ENCODE measurements at regions not wholly inside any gene's neighbourhood (a gene's known extent, or its start where the extent isn't known, plus 50 kb on each side); places are given as distances from the start of the nearest gene placed in this dataset.
"Not testable (repeated sequence)": the region's sequence is repeated elsewhere in the genome, so short reads cannot be mapped to it uniquely, and the experiment has no call there.

DNA sequence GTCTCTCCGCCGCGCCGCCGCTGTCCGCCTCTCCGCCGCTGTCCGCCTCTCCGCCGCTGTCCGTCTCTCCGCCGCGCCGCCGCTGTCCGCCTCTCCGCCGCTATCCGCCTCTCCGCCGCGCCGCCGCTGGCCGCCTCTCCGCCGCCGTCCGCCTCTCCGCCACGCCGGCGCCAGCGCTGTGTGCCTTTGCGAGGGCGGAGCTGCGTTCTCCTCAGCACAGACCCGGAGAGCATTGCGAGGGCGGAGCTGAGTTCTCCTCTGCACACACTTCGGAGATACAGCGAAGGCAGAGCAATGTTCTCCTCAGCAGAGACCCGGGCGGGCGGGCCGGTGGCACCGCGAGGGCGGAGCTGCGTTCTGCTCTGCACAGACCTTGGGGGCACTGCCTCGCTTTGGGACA, 327.4 kb upstream of the PLGLB1 start:
- DNase-seq (ENCODE audit: low read depth in 2 of 2) = not testable (repeated sequence)

- DNase-seq (ENCODE audit: low read depth in 2 of 2) = not testable (repeated sequence)
Measured at GRCh38 chr2:87352178-87352934, 330.7 kb upstream of the PLGLB1 start.

DNA sequence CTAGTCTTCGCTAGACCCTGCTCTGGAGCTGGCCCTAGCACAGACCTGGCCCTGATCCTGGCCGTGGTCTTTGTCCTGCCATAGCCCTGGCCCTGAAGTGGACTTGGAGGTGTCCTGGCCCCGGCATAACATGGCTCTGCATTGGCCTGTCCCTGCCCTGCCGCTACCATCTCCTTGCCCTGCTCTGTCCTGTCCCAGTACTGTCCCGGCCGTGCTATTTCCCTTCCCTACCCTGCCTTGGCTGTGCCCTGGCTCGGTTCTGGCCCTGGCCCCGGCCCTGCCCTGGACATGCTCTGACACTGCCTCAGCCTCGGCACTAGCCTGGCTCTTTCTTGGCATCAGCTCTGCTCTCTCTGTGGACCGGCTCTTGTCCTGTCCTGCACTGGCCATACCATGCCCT, 331.8 kb upstream of the PLGLB1 start:
- not testable (repeated sequence) for DNase-seq (ENCODE audit: low read depth in 2 of 2)

GRCh38 chr2:87354102-87354501, 332.5 kb upstream of the PLGLB1 start:
- not testable (repeated sequence) for DNase-seq (ENCODE audit: low read depth in 2 of 2)

DNA sequence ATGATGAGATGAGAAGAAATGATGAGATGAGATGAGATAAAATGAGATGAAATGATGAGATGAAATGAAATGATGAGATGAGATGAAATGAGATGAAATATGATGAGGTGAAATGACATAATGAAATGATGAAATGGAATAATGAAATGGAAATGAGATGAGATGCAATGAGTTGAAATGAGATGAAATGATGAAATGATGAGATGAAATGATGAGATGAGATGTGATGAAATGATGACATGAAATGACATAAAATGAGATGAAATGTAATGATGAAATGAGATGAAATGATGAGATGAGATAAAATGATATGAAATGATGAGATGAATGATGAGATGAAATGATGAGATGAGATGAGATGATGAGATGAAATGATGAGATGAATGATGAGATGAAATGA, 338.6 kb upstream of the PLGLB1 start:
- not testable (repeated sequence) for DNase-seq (ENCODE audit: low read depth in 2 of 2)

DNA sequence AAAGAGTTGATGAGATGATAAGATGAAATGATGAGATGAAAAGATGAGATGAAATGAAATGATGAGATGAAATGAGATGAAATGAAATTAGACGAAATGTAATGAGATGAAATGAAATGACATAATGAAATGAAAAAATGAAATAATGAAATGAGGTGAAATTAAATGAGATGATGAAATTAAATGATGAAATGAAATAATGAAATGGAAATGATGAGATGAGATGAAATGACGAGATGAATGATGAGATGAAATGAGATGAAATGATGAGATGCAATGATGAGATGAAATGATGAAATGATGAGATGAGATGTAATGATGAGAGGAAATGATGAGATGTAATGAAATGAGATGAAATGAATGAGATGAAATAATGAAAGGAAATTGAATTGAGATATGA, 339.3 kb upstream of the PLGLB1 start:
- DNase-seq (ENCODE audit: low read depth in 2 of 2) = not testable (repeated sequence)

DNA sequence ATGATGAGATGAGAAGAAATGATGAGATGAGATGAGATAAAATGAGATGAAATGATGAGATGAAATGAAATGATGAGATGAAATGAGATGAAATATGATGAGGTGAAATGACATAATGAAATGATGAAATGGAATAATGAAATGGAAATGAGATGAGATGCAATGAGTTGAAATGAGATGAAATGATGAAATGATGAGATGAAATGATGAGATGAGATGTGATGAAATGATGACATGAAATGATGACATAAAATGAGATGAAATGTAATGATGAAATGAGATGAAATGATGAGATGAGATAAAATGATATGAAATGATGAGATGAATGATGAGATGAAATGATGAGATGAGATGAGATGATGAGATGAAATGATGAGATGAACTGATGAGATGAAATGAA, 340.2 kb upstream of the PLGLB1 start:
- not testable (repeated sequence) for DNase-seq (ENCODE audit: low read depth in 2 of 2)

GRCh38 chr2:87364379-87364778, 342.7 kb upstream of the PLGLB1 start:
- not testable (repeated sequence) for DNase-seq (ENCODE audit: low read depth in 2 of 2)

DNA sequence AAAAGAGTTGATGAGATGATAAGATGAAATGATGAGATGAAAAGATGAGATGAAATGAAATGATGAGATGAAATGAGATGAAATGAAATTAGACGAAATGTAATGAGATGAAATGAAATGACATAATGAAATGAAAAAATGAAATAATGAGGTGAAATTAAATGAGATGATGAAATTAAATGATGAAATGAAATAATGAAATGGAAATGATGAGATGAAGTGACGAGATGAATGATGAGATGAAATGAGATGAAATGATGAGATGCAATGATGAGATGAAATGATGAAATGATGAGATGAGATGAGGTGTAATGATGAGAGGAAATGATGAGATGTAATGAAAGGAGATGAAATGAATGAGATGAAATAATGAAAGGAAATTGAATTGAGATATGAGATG, 343.4 kb upstream of the PLGLB1 start:
- not testable (repeated sequence) for DNase-seq (ENCODE audit: low read depth in 2 of 2)

- not testable (repeated sequence) for DNase-seq (ENCODE audit: low read depth in 2 of 2)
Measured at GRCh38 chr2:87386063-87386560, 361.8 kb upstream of the PLGLB2 start.

DNA sequence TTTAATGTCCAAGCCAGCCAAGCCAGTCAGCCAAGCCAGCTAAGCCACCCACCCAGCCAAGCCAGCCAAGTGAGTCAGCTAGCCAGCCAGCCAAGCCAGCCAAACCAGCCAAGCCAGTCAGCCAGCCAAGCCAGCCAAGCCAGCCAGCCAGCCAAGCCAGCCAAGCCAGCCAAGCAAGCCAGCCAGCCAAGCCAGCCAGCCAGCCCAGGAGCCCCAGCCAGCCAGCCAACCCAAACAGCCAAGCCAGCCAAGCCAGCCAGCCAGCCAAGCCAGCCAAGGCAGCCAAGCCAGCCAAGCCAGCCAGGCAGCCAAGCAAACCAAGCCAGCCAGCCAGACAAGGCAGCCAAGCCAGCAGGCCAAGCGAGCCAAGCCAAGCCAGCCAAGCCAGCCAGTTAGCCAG, 352.1 kb upstream of the PLGLB2 start:
- not testable (repeated sequence) for DNase-seq (ENCODE audit: low read depth in 2 of 2)

DNA sequence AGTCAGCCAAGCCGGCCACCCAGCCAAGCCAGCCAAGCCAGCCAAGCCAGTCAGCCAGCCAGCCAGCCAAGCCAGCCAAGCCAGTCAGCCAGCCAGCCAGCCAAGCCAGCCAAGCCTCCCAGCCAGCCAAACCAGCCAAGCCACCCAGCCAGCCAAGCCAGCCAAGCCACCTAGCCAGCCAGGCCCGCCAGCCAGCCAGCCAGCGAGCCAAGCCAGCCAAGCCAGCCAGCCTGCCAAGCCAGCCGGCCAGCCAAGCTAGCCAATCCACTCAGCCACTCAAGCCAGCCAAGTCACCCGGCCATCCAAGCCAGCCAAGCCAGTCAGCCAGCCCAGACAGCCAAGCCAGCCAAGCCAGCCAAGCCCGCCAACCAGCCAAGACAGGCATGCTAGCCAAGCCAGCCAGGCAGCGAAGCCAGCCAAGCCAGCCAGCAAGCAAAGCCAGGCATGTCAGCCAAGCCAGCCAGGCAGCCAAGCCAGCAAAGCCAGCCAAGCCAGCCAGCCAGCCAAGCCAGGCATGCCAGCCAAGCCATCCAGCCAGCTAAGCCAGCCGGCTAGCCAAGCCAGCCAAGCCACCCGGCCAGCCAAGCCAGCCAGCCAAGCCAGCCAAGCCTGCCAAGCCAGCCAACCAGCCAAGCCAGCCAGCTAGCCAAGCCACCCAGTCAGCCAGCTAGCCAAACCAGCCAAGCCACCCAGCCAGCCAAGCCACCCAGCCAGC, 351.2 kb upstream of the PLGLB2 start:
- DNase-seq (ENCODE audit: low read depth in 2 of 2) = not testable (repeated sequence)

GRCh38 chr2:87397276-87398065, 350.4 kb upstream of the PLGLB2 start:
- not testable (repeated sequence) for DNase-seq (ENCODE audit: low read depth in 2 of 2)

DNA sequence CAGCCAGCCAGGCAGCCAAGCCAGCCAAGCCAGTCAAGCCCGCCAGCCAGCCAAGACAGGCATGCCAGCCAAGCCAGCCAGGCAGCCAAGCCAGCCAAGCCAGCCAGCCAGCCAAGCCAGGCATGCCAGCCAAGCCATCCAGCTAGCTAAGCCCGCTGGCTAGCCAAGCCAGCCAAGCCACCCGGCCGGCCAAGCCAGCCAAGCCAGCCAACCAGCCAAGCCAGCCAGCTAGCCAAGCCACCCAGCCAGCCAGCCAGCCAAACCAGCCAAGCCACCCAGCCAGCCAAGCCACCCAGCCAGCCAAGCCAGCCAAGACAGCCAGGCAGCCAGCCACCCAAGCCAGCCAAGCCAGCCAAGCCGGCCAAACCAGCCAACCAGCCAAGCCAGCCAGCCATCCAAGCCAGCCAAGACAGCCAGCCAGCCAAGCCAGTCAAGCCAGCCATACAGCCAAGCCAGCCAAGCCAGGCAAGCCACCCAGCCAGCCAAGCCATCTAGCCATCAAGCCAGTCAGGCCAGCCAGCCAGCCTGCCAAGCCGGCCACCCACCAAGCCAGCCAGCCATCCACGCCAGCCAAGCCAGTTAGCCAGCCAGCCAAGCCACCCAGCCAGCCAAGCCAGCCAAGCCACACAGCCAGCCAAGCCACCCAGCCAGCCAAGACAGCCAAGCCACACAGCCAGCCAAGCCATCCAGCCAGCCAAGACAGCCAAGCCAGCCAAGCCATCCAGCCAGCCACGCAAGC, 349.2 kb upstream of the PLGLB2 start:
- DNase-seq (ENCODE audit: low read depth in 2 of 2) = not testable (repeated sequence)

- no peak for DNase-seq (ENCODE audit: low read depth in 2 of 2)
Measured at GRCh38 chr2:87401726-87402345, 346.1 kb upstream of the PLGLB2 start.

- DNase-seq (ENCODE audit: low read depth in 2 of 2) = no peak
Measured at GRCh38 chr2:87403893-87404175, 344.1 kb upstream of the PLGLB2 start.

DNA sequence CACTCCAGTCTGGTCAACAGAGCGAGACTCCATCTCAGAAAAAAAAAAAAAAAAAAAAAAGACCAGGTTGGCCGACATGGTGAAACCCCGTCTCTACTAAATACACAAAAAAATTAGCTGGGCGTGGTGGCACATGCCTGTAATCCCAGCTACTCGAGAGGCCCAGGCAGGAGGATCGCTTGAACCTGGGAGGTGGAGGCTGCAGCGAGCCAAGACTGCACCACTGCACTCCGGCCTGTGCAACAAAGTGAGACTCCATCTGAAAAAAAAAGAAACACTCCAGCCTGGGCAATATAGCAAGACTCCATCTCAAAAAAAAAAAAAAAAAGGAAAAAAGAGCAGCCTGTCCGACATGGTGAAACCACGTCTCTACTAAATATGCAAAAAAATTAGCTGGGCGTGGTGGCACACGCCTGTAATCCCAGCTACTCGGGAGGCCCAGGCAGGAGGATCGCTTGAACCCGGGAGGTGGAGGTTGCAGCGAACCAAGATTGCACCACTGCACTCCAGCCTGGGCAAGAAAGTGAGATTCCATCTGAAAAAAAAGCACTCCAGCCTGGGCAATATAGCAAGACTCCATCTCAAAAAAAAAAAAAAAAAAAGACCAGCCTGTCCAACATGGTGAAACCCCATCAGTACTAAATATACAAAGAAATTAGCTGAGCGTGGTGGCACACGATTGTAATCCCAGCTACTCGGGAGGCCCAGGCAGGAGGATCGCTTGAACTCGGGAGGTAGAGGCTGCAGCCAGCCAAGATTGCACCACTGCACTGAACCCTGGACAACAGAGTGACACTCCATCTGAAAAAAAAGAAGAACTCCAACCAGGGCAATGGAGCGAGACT, 343.3 kb upstream of the PLGLB2 start:
- not testable (repeated sequence) for DNase-seq (ENCODE audit: low read depth in 2 of 2)

- not testable (repeated sequence) for DNase-seq (ENCODE audit: low read depth in 2 of 2)
Measured at GRCh38 chr2:87405531-87406216, 342.2 kb upstream of the PLGLB2 start.

GRCh38 chr2:87406406-87407175, 341.3 kb upstream of the PLGLB2 start:
- DNase-seq (ENCODE audit: low read depth in 2 of 2) = not testable (repeated sequence)

Measured in stimulated activated CD4-positive, alpha-beta T cell treated with anti-CD3 and anti-CD28 coated beads, Interleukin-15, amount 100 ng/mL, for 48 hours (primary cell).